ENCODE measurements at regions not wholly inside any gene's neighbourhood (a gene's known extent, or its start where the extent isn't known, plus 50 kb on each side); places are given as distances from the start of the nearest gene placed in this dataset.

GRCh38 chr6:111959766-111960165, 86.5 kb upstream of the FYN start:
- no peak overlapping the region for H3K9ac ChIP-seq (ENCODE audit: insufficient read length, low read depth)
- DNase-seq (ENCODE audit: low read depth, low spot score), result no peak
- TF ChIP-seq YY1 (IDR thresholded peaks at IDR 0.05; ENCODE audit: insufficient read depth, insufficient read length), result no peak
- no peak for TF ChIP-seq ZNF274 (IDR thresholded peaks at IDR 0.05; ENCODE audit: low read depth, low read length)
- no peak for TF ChIP-seq SUZ12 (IDR thresholded peaks at IDR 0.05; ENCODE audit: extremely low read depth, insufficient read depth, insufficient read length)
- H3K9me3 ChIP-seq (ENCODE audit: insufficient read depth, low read length), result no peaks in the 10 kb centered on the region
- H3K4me1 ChIP-seq (ENCODE audit: insufficient read depth, insufficient read length), result no peaks in the 10 kb centered on the region
- H3K36me3 ChIP-seq (ENCODE audit: insufficient read depth, insufficient read length, low read length), result no peaks in the 10 kb centered on the region
- H3K27me3 ChIP-seq (ENCODE audit: insufficient read depth, insufficient read length), result no peaks in the 10 kb centered on the region
- no peak overlapping the region for H3K4me3 ChIP-seq (ENCODE audit: insufficient read length, low read depth)

- Histone ChIP-seq H3K27me3 (ENCODE audit: insufficient read depth, insufficient read length) (no peaks in the 10 kb centered on the region), H3K4me1 (ENCODE audit: insufficient read depth, insufficient read length) (no peaks in the 10 kb centered on the region), H3K9ac (ENCODE audit: insufficient read length, low read depth) (no peak overlapping the region), H3K36me3 (ENCODE audit: insufficient read depth, insufficient read length, low read length) (no peaks in the 10 kb centered on the region), H3K4me3 (ENCODE audit: insufficient read length, low read depth) (no peak overlapping the region), H3K9me3 (ENCODE audit: insufficient read depth, low read length) (no peaks in the 10 kb centered on the region)
- no peak for TF ChIP-seq ZNF274 (IDR thresholded peaks at IDR 0.05; ENCODE audit: low read depth, low read length)
- TF ChIP-seq YY1 (IDR thresholded peaks at IDR 0.05; ENCODE audit: insufficient read depth, insufficient read length), result no peak
- TF ChIP-seq SUZ12 (IDR thresholded peaks at IDR 0.05; ENCODE audit: extremely low read depth, insufficient read depth, insufficient read length), result no peak
- no peak for DNase-seq (ENCODE audit: low read depth, low spot score)
Observed at GRCh38 chr6:111967131-111967530, 86.8 kb upstream of the CCN6 start.

- no peak for DNase-seq (ENCODE audit: low read depth, low spot score)
- Histone ChIP-seq H3K27me3 (ENCODE audit: insufficient read depth, insufficient read length) (no peaks in the 10 kb centered on the region), H3K9me3 (ENCODE audit: insufficient read depth, low read length) (no peaks in the 10 kb centered on the region), H3K4me3 (ENCODE audit: insufficient read length, low read depth) (no peak overlapping the region), H3K36me3 (ENCODE audit: insufficient read depth, insufficient read length, low read length) (no peaks in the 10 kb centered on the region), H3K9ac (ENCODE audit: insufficient read length, low read depth) (no peak overlapping the region), H3K4me1 (ENCODE audit: insufficient read depth, insufficient read length) (no peaks in the 10 kb centered on the region)
- TF ChIP-seq ZNF274 (IDR thresholded peaks at IDR 0.05; ENCODE audit: low read depth, low read length), result no peak
- no peak for TF ChIP-seq SUZ12 (IDR thresholded peaks at IDR 0.05; ENCODE audit: extremely low read depth, insufficient read depth, insufficient read length)
- no peak for TF ChIP-seq YY1 (IDR thresholded peaks at IDR 0.05; ENCODE audit: insufficient read depth, insufficient read length)
Observed at GRCh38 chr6:111970426-111970825, 83.5 kb upstream of the CCN6 start.

- H3K27me3 ChIP-seq (ENCODE audit: insufficient read depth, insufficient read length), result no peaks in the 10 kb centered on the region
- no peak overlapping the region for H3K4me3 ChIP-seq (ENCODE audit: insufficient read length, low read depth)
- no peak overlapping the region for H3K9ac ChIP-seq (ENCODE audit: insufficient read length, low read depth)
- no peaks in the 10 kb centered on the region for H3K4me1 ChIP-seq (ENCODE audit: insufficient read depth, insufficient read length)
- H3K36me3 ChIP-seq (ENCODE audit: insufficient read depth, insufficient read length, low read length), result no peaks in the 10 kb centered on the region
- DNase-seq (ENCODE audit: low read depth, low spot score), result no peak
- TF ChIP-seq SUZ12 (IDR thresholded peaks at IDR 0.05; ENCODE audit: extremely low read depth, insufficient read depth, insufficient read length) (no peak), ZNF274 (IDR thresholded peaks at IDR 0.05; ENCODE audit: low read depth, low read length) (no peak), YY1 (IDR thresholded peaks at IDR 0.05; ENCODE audit: insufficient read depth, insufficient read length) (no peak)
- H3K9me3 ChIP-seq (ENCODE audit: insufficient read depth, low read length), result no peaks in the 10 kb centered on the region
Observed at GRCh38 chr6:111971181-111971841, 82.6 kb upstream of the CCN6 start.

GRCh38 chr6:111971866-111972532, 81.9 kb upstream of the CCN6 start:
- H3K4me1 ChIP-seq (ENCODE audit: insufficient read depth, insufficient read length), result no peaks in the 10 kb centered on the region
- TF ChIP-seq YY1 (IDR thresholded peaks at IDR 0.05; ENCODE audit: insufficient read depth, insufficient read length), result no peak
- TF ChIP-seq ZNF274 (IDR thresholded peaks at IDR 0.05; ENCODE audit: low read depth, low read length), result no peak
- TF ChIP-seq SUZ12 (IDR thresholded peaks at IDR 0.05; ENCODE audit: extremely low read depth, insufficient read depth, insufficient read length), result no peak
- no peaks in the 10 kb centered on the region for H3K27me3 ChIP-seq (ENCODE audit: insufficient read depth, insufficient read length)
- H3K4me3 ChIP-seq (ENCODE audit: insufficient read length, low read depth), result no peak overlapping the region
- H3K9me3 ChIP-seq (ENCODE audit: insufficient read depth, low read length), result no peaks in the 10 kb centered on the region
- H3K36me3 ChIP-seq (ENCODE audit: insufficient read depth, insufficient read length, low read length), result no peaks in the 10 kb centered on the region
- DNase-seq (ENCODE audit: low read depth, low spot score), result no peak
- no peak overlapping the region for H3K9ac ChIP-seq (ENCODE audit: insufficient read length, low read depth)

GRCh38 chr6:111972745-111973117, 81.2 kb upstream of the CCN6 start:
- H3K9me3 ChIP-seq (ENCODE audit: insufficient read depth, low read length), result no peaks in the 10 kb centered on the region
- no peaks in the 10 kb centered on the region for H3K27me3 ChIP-seq (ENCODE audit: insufficient read depth, insufficient read length)
- no peak overlapping the region for H3K9ac ChIP-seq (ENCODE audit: insufficient read length, low read depth)
- no peaks in the 10 kb centered on the region for H3K36me3 ChIP-seq (ENCODE audit: insufficient read depth, insufficient read length, low read length)
- no peak for DNase-seq (ENCODE audit: low read depth, low spot score)
- H3K4me3 ChIP-seq (ENCODE audit: insufficient read length, low read depth), result no peak overlapping the region
- TF ChIP-seq SUZ12 (IDR thresholded peaks at IDR 0.05; ENCODE audit: extremely low read depth, insufficient read depth, insufficient read length) (no peak), ZNF274 (IDR thresholded peaks at IDR 0.05; ENCODE audit: low read depth, low read length) (no peak), YY1 (IDR thresholded peaks at IDR 0.05; ENCODE audit: insufficient read depth, insufficient read length) (no peak)
- no peaks in the 10 kb centered on the region for H3K4me1 ChIP-seq (ENCODE audit: insufficient read depth, insufficient read length)

- peak; percentile 9 for DNase-seq (ENCODE audit: low read depth, low spot score)
- TF ChIP-seq SUZ12 (IDR thresholded peaks at IDR 0.05; ENCODE audit: extremely low read depth, insufficient read depth, insufficient read length) (no peak), ZNF274 (IDR thresholded peaks at IDR 0.05; ENCODE audit: low read depth, low read length) (no peak), YY1 (IDR thresholded peaks at IDR 0.05; ENCODE audit: insufficient read depth, insufficient read length) (no peak)
- no peak overlapping the region for H3K4me3 ChIP-seq (ENCODE audit: insufficient read length, low read depth)
- no peaks in the 10 kb centered on the region for H3K9me3 ChIP-seq (ENCODE audit: insufficient read depth, low read length)
- no peaks in the 10 kb centered on the region for H3K27me3 ChIP-seq (ENCODE audit: insufficient read depth, insufficient read length)
- no peaks in the 10 kb centered on the region for H3K4me1 ChIP-seq (ENCODE audit: insufficient read depth, insufficient read length)
- H3K9ac ChIP-seq (ENCODE audit: insufficient read length, low read depth), result no peak overlapping the region
- no peaks in the 10 kb centered on the region for H3K36me3 ChIP-seq (ENCODE audit: insufficient read depth, insufficient read length, low read length)
Observed at GRCh38 chr6:111973118-111973761, 80.7 kb upstream of the CCN6 start.
